ENCODE measurements at regions not wholly inside any gene's neighbourhood (a gene's known extent, or its start where the extent isn't known, plus 50 kb on each side); places are given as distances from the start of the nearest gene placed in this dataset.

- DNase-seq (ENCODE audit: low spot score), result no peak
Measured at GRCh38 chr2:65687614-65688013, 255.2 kb upstream of the SPRED2 start.

- DNase-seq (ENCODE audit: low spot score), result peak; percentile 8
Measured at GRCh38 chr2:65686928-65687521, 254.6 kb upstream of the SPRED2 start.

- DNase-seq (ENCODE audit: low spot score), result no peak
Measured at GRCh38 chr2:65681503-65681902, 249.1 kb upstream of the SPRED2 start.

- DNase-seq (ENCODE audit: low spot score), result no peak
Measured at GRCh38 chr2:65678779-65679391, 246.5 kb upstream of the SPRED2 start.

GRCh38 chr2:65675350-65675749, 243.0 kb upstream of the SPRED2 start:
- no peak for DNase-seq (ENCODE audit: low spot score)

- DNase-seq (ENCODE audit: low spot score), result no peak
Measured at GRCh38 chr2:65671670-65672242, 239.4 kb upstream of the SPRED2 start.

GRCh38 chr2:65669574-65669973, 237.2 kb upstream of the SPRED2 start:
- DNase-seq (ENCODE audit: low spot score), result no peak

- DNase-seq (ENCODE audit: low spot score), result no peak
Measured at GRCh38 chr2:65668744-65669143, 236.3 kb upstream of the SPRED2 start.

GRCh38 chr2:65666156-65666725, 233.8 kb upstream of the SPRED2 start:
- no peak for DNase-seq (ENCODE audit: low spot score)

GRCh38 chr2:65664931-65665330, 232.5 kb upstream of the SPRED2 start:
- no peak for DNase-seq (ENCODE audit: low spot score)

GRCh38 chr2:65663831-65664407, 231.5 kb upstream of the SPRED2 start:
- DNase-seq (ENCODE audit: low spot score), result no peak

- no peak for DNase-seq (ENCODE audit: low spot score)
Measured at GRCh38 chr2:65662654-65663432, 230.4 kb upstream of the SPRED2 start.

- no peak for DNase-seq (ENCODE audit: low spot score)
Measured at GRCh38 chr2:65661980-65662653, 229.7 kb upstream of the SPRED2 start.

GRCh38 chr2:65660340-65660739, 227.9 kb upstream of the SPRED2 start:
- no peak for DNase-seq (ENCODE audit: low spot score)

- no peak for DNase-seq (ENCODE audit: low spot score)
Measured at GRCh38 chr2:65658881-65659280, 226.5 kb upstream of the SPRED2 start.

- no peak for DNase-seq (ENCODE audit: low spot score)
Measured at GRCh38 chr2:65658266-65658665, 225.9 kb upstream of the SPRED2 start.

GRCh38 chr2:65656160-65656718, 223.8 kb upstream of the SPRED2 start:
- no peak for DNase-seq (ENCODE audit: low spot score)

- no peak for DNase-seq (ENCODE audit: low spot score)
Measured at GRCh38 chr2:65655000-65655399, 222.6 kb upstream of the SPRED2 start.

- DNase-seq (ENCODE audit: low spot score), result no peak
Measured at GRCh38 chr2:65654496-65654895, 222.1 kb upstream of the SPRED2 start.

- no peak for DNase-seq (ENCODE audit: low spot score)
Measured at GRCh38 chr2:65652066-65652465, 219.7 kb upstream of the SPRED2 start.

- no peak for DNase-seq (ENCODE audit: low spot score)
Measured at GRCh38 chr2:65649811-65650589, 217.6 kb upstream of the SPRED2 start.
